IMR-90 (cell line): ENCODE measurements at regions not wholly inside any gene's neighbourhood (a gene's known extent, or its start where the extent isn't known, plus 50 kb on each side); places are given as distances from the start of the nearest gene placed in this dataset.

Experiments
- ATAC-seq: fragments of 200-7000 bp; cut with Tn5 transposase; 2 replicates; pipeline ENCODE4 v1.9.1; 2020; ENCODE audit warnings: low read depth, mild to moderate bottlenecking, moderate library complexity
- BruUV-seq: library from RNA; stranded (reverse); fragments of 400-500 nt; replicated peaks from 2 replicates; lab custom pipeline; 2021; lab: Mats Ljungman, UMichigan
- CTCF ChIA-PET: fragments of 300-600 bp; formaldehyde crosslinking; extraction: SDS; loops from one replicate; lab custom pipeline; 2021; ENCODE audit warnings: antibody characterized with exemption; lab: Yijun Ruan, JAX
- POLR2A ChIA-PET: fragments of 300-600 bp; sonication (Branson Sonifier 250); formaldehyde crosslinking; loops from one replicate; lab custom pipeline; 2022; ENCODE audit warnings: antibody characterized with exemption; ENCODE audit not compliant: unreplicated experiment; lab: Charles Lee
- DNase-seq: peaks from one replicate; pipeline ENCODE4 v3.0.0; 2013
- H2AFZ ChIP-seq: replicated peaks from 2 replicates; pipeline ENCODE3; 2013; ENCODE audit warnings: low read length, mild to moderate bottlenecking; ENCODE audit not compliant: poor library complexity
- H2AK5ac ChIP-seq: 2 replicates; pipeline ENCODE4 v1.6.1; 2013; ENCODE audit warnings: low read depth, low read length, inconsistent platforms
- H2AK9ac ChIP-seq: replicated peaks from 2 replicates; pipeline ENCODE3; 2013; ENCODE audit warnings: mild to moderate bottlenecking, low read depth, low read length, moderate library complexity; ENCODE audit not compliant: poor library complexity
- H2BK120ac ChIP-seq: 2 replicates; pipeline ENCODE4 v1.6.1; 2013; ENCODE audit warnings: low read depth, low read length, inconsistent platforms
- H2BK15ac ChIP-seq: 3 replicates; pipeline ENCODE4 v1.6.1; 2013; ENCODE audit warnings: low read depth, low read length, inconsistent platforms
- H2BK20ac ChIP-seq: 2 replicates; pipeline ENCODE4 v1.6.1; 2013; ENCODE audit warnings: low read depth, mild to moderate bottlenecking, inconsistent platforms, low read length, moderate library complexity
- H2BK5ac ChIP-seq: 2 replicates; pipeline ENCODE4 v1.6.1; 2013; ENCODE audit warnings: mild to moderate bottlenecking, low read depth, low read length, inconsistent platforms; ENCODE audit not compliant: poor library complexity, severe bottlenecking
- H3K14ac ChIP-seq: replicated peaks from 2 replicates; pipeline ENCODE4 v1.6.1; 2013; ENCODE audit warnings: low read depth, low read length, inconsistent platforms
- H3K18ac ChIP-seq: 2 replicates; pipeline ENCODE4 v1.6.1; 2013; ENCODE audit warnings: low read depth, low read length, control low read depth
- H3K23ac ChIP-seq: 2 replicates; pipeline ENCODE4 v1.6.1; 2013; ENCODE audit warnings: low read depth, low read length, inconsistent platforms
- H3K27ac ChIP-seq: 2 replicates; pipeline ENCODE4 v1.5.1; 2013; ENCODE audit warnings: mild to moderate bottlenecking, control low read depth, low read length; ENCODE audit not compliant: insufficient read depth
- H3K27me3 ChIP-seq: 2 replicates; pipeline ENCODE4 v1.6.1; 2013; ENCODE audit warnings: low read length; ENCODE audit not compliant: control insufficient read depth, insufficient read depth
- H3K36me3 ChIP-seq: 2 replicates; pipeline ENCODE4 v1.6.1; 2013; ENCODE audit warnings: low read length, mixed read lengths; ENCODE audit not compliant: control insufficient read depth, insufficient read depth
- H3K4ac ChIP-seq: 2 replicates; pipeline ENCODE4 v1.6.1; 2013; ENCODE audit warnings: low read depth, low read length, inconsistent platforms
- H3K4me1 ChIP-seq: 2 replicates; pipeline ENCODE4 v1.6.1; 2013; ENCODE audit warnings: low read length, mixed read lengths; ENCODE audit not compliant: control insufficient read depth, insufficient read depth
- H3K4me2 ChIP-seq: 2 replicates; pipeline ENCODE4 v1.6.1; 2013; ENCODE audit warnings: low read depth, mild to moderate bottlenecking, control low read depth, low read length, moderate library complexity
- H3K4me3 ChIP-seq: 2 replicates; pipeline ENCODE4 v1.5.1; 2013; ENCODE audit warnings: low read depth, mild to moderate bottlenecking, control low read depth, low read length, moderate library complexity; ENCODE audit not compliant: insufficient read depth
- H3K56ac ChIP-seq: 2 replicates; pipeline ENCODE4 v1.6.1; 2013; ENCODE audit warnings: low read length, inconsistent platforms; ENCODE audit not compliant: insufficient read depth; ENCODE audit errors: extremely low read depth
- H3K79me1 ChIP-seq, 2 experiments: 2 replicates each; pipeline ENCODE4 v1.6.1; 2013; ENCODE audit warnings: low read length in 2 of 2, inconsistent platforms in 1 of 2, low read depth in 1 of 2
- H3K9ac ChIP-seq: 2 replicates; pipeline ENCODE4 v1.6.1; 2013; ENCODE audit warnings: low read depth, low read length, control low read depth
- H3K9me1 ChIP-seq: 2 replicates; pipeline ENCODE4 v1.6.1; 2013; ENCODE audit warnings: low read length, inconsistent platforms; ENCODE audit not compliant: insufficient read depth
- H3K9me3 ChIP-seq: 2 replicates; pipeline ENCODE4 v1.6.1; 2013; ENCODE audit warnings: low read length; ENCODE audit not compliant: control insufficient read depth, insufficient read depth
- H4K20me1 ChIP-seq: 2 replicates; pipeline ENCODE4 v1.6.1; 2013; ENCODE audit warnings: low read length, inconsistent platforms; ENCODE audit not compliant: insufficient read depth
- H4K5ac ChIP-seq: 2 replicates; pipeline ENCODE4 v1.6.1; 2013; ENCODE audit warnings: mild to moderate bottlenecking, low read depth, low read length, control low read depth
- H4K8ac ChIP-seq, 2 experiments: 2 replicates each; pipeline ENCODE4 v1.6.1; 2013; ENCODE audit warnings: low read depth in 2 of 2, low read length in 2 of 2, control low read depth in 1 of 2, inconsistent platforms in 1 of 2
- H4K91ac ChIP-seq: 2 replicates; pipeline ENCODE4 v1.6.1; 2013; ENCODE audit warnings: low read depth, low read length, inconsistent platforms; ENCODE audit not compliant: insufficient read depth
- BHLHE40 ChIP-seq: fragments of 150-350 bp; IDR thresholded peaks from 2 replicates; pipeline ENCODE4 v1.6.1; 2016; ENCODE audit warnings: mild to moderate bottlenecking, low read depth, low read length
- CHD1 ChIP-seq: IDR thresholded peaks from 2 replicates; pipeline ENCODE4 v1.6.1; 2012; ENCODE audit warnings: low read depth, low read length, improper control_type of control experiment
- CTCF ChIP-seq: conservative IDR thresholded peaks from 2 replicates; pipeline ENCODE4 v1.5.1; 2012; ENCODE audit warnings: mild to moderate bottlenecking, low read depth, low read length, improper control_type of control experiment
- ELK1 ChIP-seq: fragments of 150-350 bp; IDR thresholded peaks from 2 replicates; pipeline ENCODE4 v1.6.1; 2016; ENCODE audit warnings: low read depth, mild to moderate bottlenecking, low read length, moderate library complexity, borderline replicate concordance
- FOS ChIP-seq: fragments of 150-350 bp; IDR thresholded peaks from 2 replicates; pipeline ENCODE4 v1.6.1; 2016; ENCODE audit warnings: low read depth, low read length
- MAFK ChIP-seq: IDR thresholded peaks from 2 replicates; pipeline ENCODE4 v1.6.1; 2012; ENCODE audit warnings: low read depth, low read length, improper control_type of control experiment
- MAZ ChIP-seq: IDR thresholded peaks from 2 replicates; pipeline ENCODE4 v1.6.1; 2012; ENCODE audit warnings: low read depth, mild to moderate bottlenecking, low read length, improper control_type of control experiment, moderate library complexity, borderline replicate concordance
- RCOR1 ChIP-seq: IDR thresholded peaks from 2 replicates; pipeline ENCODE4 v1.6.1; 2012; ENCODE audit warnings: mild to moderate bottlenecking, low read length, improper control_type of control experiment; ENCODE audit not compliant: insufficient replicate concordance
- WGBS, 2 experiments: methylation state at CpG; one replicate each; pipeline versions ENCODE4 v1.1.5 to v1.1.7; 2013; ENCODE audit warnings: missing lambda C conversion rate in 2 of 2; ENCODE audit not compliant: insufficient read length in 1 of 2; ENCODE audit errors: extremely low coverage in 2 of 2; 5-methylcytosine and 5-hydroxymethylcytosine counted together
- dilution Hi-C: fragments of 300-500 bp; cut with HindIII; formaldehyde crosslinking; loops from one replicate; pipeline ENCODE4 v1.14.3; 2018; ENCODE audit warnings: low sequenced_read_pairs; ENCODE audit not compliant: unreplicated experiment
- in situ Hi-C: fragments of 300-500 bp; cut with MboI; formaldehyde crosslinking; loops from 3 replicates; pipeline ENCODE4 v1.14.3; 2019; ENCODE audit warnings: low sequenced_read_pairs, inconsistent platforms, mixed read lengths
- intact Hi-C: fragments of 100-400 bp; cut with micrococcal nuclease; formaldehyde crosslinking; loops from 2 replicates; pipeline ENCODE4 v1.10.0; 2022

- no peak overlapping the region for H2AFZ ChIP-seq
- WGBS, 2 experiments = no CpG with 5 or more reads among the region's 1 CpG
- H3K27me3 ChIP-seq = no peaks in the 10 kb centered on the region
- no peak overlapping the region for H3K18ac ChIP-seq
- H3K14ac ChIP-seq = peak overlapping the region; percentile 56; the same call in 1 of the 2 replicates
- H3K9me3 ChIP-seq = no peaks in the 10 kb centered on the region
- H2BK5ac ChIP-seq = no peak overlapping the region
- no peak overlapping the region for H3K4me2 ChIP-seq
- BruUV-seq = no TSS peak
- no peak overlapping the region for H2AK5ac ChIP-seq
- peak overlapping the region; percentile 48; the same call in 1 of the 2 replicates for H2BK20ac ChIP-seq
- intact Hi-C loops (no loop called here), in situ Hi-C loops (loop anchor here (25.0 kb wide), 1 partner anchor 1114 kb away; no protein-coding TSS in a partner anchor), dilution Hi-C loops (no loop called here)
- no peak; the same call in 1 of the 2 replicates for ATAC-seq
- no peak overlapping the region for H3K4ac ChIP-seq
- no peak overlapping the region for H3K23ac ChIP-seq
- TF ChIP-seq CTCF (no peak), MAFK (no peak), MAZ (no peak), CHD1 (no peak), BHLHE40 (no peak), RCOR1 (no peak), FOS (no peak), ELK1 (no peak)
- no peak overlapping the region; the same call in 1 of the 2 replicates for H4K5ac ChIP-seq
- no peak overlapping the region for H3K4me3 ChIP-seq
- H4K8ac ChIP-seq = no peak overlapping the region
- no peak overlapping the region for H4K91ac ChIP-seq
- POLR2A ChIA-PET = no interaction called here
- no peak overlapping the region for H3K27ac ChIP-seq
- H3K56ac ChIP-seq = no peak overlapping the region
- CTCF ChIA-PET = no interaction called here
- H3K36me3 ChIP-seq = no peaks in the 10 kb centered on the region
- no peaks in the 10 kb centered on the region for H3K79me1 ChIP-seq
- DNase-seq = no peak
- 0 out of 2 replicates have a peak, but pooled peaks cover 1% of the 10 kb centered on the region for H3K4me1 ChIP-seq
- H2BK15ac ChIP-seq = no peak overlapping the region
- no peaks in the 10 kb centered on the region for H4K20me1 ChIP-seq
- H3K9me1 ChIP-seq = no peaks in the 10 kb centered on the region
- no peak overlapping the region for H2AK9ac ChIP-seq
- no peak overlapping the region for H2BK120ac ChIP-seq
- no peak overlapping the region for H3K9ac ChIP-seq
Observed at GRCh38 chr11:24226606-24227005, 270.2 kb upstream of the LUZP2 start.
